Adrenal gland (tissue), 9 donors: ENCODE measurements at regions not wholly inside any gene's neighbourhood (a gene's known extent, or its start where the extent isn't known, plus 50 kb on each side); places are given as distances from the start of the nearest gene placed in this dataset.

Experiments used
- DNase-seq, 7 donors: peaks; one replicate each; pipeline ENCODE4 v3.0.0-alpha.2; 2019 to 2020
- H3K27ac ChIP-seq, 5 donors: fragments of 200-600 bp; sonication (generic) in 4 of 5; 1 replicate in 3 of 5; 2 replicates in 2 of 5; pipeline versions ENCODE4 v1.5.1 to v1.8.0; 2016 to 2020; ENCODE audit warnings: mild to moderate bottlenecking in 1 of 5
- H3K27me3 ChIP-seq: fragments of 200-600 bp; 2 replicates; pipeline ENCODE4 v1.8.0; 2021
- H3K36me3 ChIP-seq, 2 donors: fragments of 200-600 bp; replicated peaks in 1 of 2; 1 replicate in 1 of 2; 2 replicates in 1 of 2; pipeline versions ENCODE4 v1.5.1 to v1.8.0; 2018 to 2022
- H3K4me1 ChIP-seq, 2 donors: fragments of 200-600 bp; replicated peaks in 1 of 2; 1 replicate in 1 of 2; 2 replicates in 1 of 2; pipeline versions ENCODE4 v1.5.1 to v1.8.0; 2018 to 2021
- H3K4me3 ChIP-seq, 4 donors: fragments of 200-600 bp; sonication (generic) in 3 of 4; one replicate each; pipeline ENCODE4 v1.5.1; 2016 to 2018
- H3K9me3 ChIP-seq, 3 donors: fragments of 200-600 bp; sonication (generic) in 1 of 3; replicated peaks in 1 of 3; 1 replicate in 2 of 3; 2 replicates in 1 of 3; pipeline versions ENCODE4 v1.5.1 to v1.8.0; 2016 to 2021
- POLR2A ChIP-seq, 2 donors: fragments of 450-650 bp; IDR thresholded peaks; one replicate each; pipeline ENCODE4 v1.6.1; 2017; ENCODE audit warnings: antibody characterized with exemption in 2 of 2, mild to moderate bottlenecking in 2 of 2, moderate library complexity in 1 of 2
- WGBS, 4 donors: extraction: QIAGEN DNeasy Blood & Tissue Kit in 2 of 4; methylation state at CpG; one replicate each; pipeline versions ENCODE4 v1.1.5 to v1.1.7; 2013 to 2017; 5-methylcytosine and 5-hydroxymethylcytosine counted together
- intact Hi-C, 2 donors: fragments of 100-400 bp; cut with DNase I; formaldehyde crosslinking; loops; one replicate each; pipeline versions ENCODE4 v1.14.1 to v1.15.0; 2022 to 2023
- TF ChIP-seq, protein P1 (sequence below), 6 experiments: fragments of 450-650 bp in 4 of 6; fragments of 200-600 bp in 2 of 6; sonication (generic) in 1 of 6; IDR thresholded peaks; 1 replicate in 5 of 6; 2 replicates in 1 of 6; pipeline versions ENCODE4 v1.5.1 to v1.8.0; 2016 to 2021; ENCODE audit warnings: antibody characterized with exemption in 6 of 6, mild to moderate bottlenecking in 2 of 6, moderate library complexity in 1 of 6
- donor health status: healthy with polysubstance abuse.
- donor health status: Bipolar disorder and iron deficiency.
- donor health status: DM: yes; HTN: yes; CAD: no.
- donor health status: DM: no; HTN: no; CAD: no.
- donor health status: DM: no; HTN: no; CAD: no.

DNA sequence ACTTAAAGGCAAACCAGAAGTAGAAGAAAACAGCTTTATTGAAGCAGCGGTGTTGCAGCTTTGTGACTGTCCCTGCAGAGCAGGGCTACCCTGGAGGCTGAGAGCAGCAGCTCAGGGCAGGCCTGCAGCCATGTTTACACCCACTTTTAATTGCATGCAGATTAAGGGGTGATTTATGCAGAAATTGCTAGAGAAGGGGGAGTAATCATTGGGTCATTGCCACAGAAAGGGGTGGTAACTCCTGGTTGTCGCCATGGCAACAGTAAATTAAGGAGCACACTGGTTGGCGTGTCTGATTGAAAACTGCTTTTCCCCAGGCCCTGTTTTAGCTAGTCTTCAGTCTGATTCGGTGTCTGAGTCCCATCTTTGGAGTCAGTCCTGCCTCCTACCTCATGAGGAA, 195.4 kb upstream of the HDAC4 start:
- no peak overlapping the region for H3K4me3 ChIP-seq
- no peak overlapping the region for H3K27ac ChIP-seq
- H3K9me3 ChIP-seq, result no peaks in the 10 kb centered on the region
- H3K4me1 ChIP-seq, result no peaks in the 10 kb centered on the region
- TF ChIP-seq, protein P1, sequence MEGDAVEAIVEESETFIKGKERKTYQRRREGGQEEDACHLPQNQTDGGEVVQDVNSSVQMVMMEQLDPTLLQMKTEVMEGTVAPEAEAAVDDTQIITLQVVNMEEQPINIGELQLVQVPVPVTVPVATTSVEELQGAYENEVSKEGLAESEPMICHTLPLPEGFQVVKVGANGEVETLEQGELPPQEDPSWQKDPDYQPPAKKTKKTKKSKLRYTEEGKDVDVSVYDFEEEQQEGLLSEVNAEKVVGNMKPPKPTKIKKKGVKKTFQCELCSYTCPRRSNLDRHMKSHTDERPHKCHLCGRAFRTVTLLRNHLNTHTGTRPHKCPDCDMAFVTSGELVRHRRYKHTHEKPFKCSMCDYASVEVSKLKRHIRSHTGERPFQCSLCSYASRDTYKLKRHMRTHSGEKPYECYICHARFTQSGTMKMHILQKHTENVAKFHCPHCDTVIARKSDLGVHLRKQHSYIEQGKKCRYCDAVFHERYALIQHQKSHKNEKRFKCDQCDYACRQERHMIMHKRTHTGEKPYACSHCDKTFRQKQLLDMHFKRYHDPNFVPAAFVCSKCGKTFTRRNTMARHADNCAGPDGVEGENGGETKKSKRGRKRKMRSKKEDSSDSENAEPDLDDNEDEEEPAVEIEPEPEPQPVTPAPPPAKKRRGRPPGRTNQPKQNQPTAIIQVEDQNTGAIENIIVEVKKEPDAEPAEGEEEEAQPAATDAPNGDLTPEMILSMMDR (IDR thresholded peaks at IDR 0.05), result no peak
- no peak for TF ChIP-seq POLR2A (IDR thresholded peaks at IDR 0.05)
- intact Hi-C loops, result no loop called here
- no peaks in the 10 kb centered on the region for H3K36me3 ChIP-seq
- WGBS, 4 donors, result 87 to 92% (median 89%) methylated on average over 4 of the region's 4 CpGs
- H3K27me3 ChIP-seq, result no peaks in the 10 kb centered on the region
- DNase-seq, result no peak

DNA sequence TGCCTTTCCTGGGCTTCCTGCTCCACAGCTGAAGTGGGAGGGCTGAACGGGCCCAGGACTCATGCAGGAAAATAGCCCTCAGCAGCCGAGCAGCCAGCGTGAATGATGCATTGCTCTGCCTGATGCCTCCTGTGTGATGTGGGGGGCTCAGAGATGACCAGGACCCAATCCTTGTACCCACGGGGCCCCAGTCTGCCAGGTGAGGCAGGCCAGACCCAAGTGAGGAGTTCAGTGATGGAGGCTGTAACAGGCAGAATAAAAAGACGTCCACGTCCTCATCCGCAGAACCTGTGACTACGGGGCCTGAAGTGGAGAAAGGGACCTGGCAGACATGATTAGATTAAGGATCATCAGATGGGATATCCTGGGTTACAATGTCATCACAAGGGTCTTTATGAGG, 194.9 kb upstream of the HDAC4 start:
- intact Hi-C loops, result no loop called here
- peak in 1 of 7 donors; percentile 1 for DNase-seq
- H3K27me3 ChIP-seq, result no peaks in the 10 kb centered on the region
- H3K27ac ChIP-seq, result no peak overlapping the region
- H3K4me3 ChIP-seq, result no peak overlapping the region
- no peaks in the 10 kb centered on the region for H3K4me1 ChIP-seq
- 85 to 95% (median 88%) methylated on average over 4 to 8 of the region's 8 CpGs for WGBS, 4 donors
- H3K9me3 ChIP-seq, result no peaks in the 10 kb centered on the region
- H3K36me3 ChIP-seq, result no peaks in the 10 kb centered on the region
- TF ChIP-seq POLR2A (IDR thresholded peaks at IDR 0.05), result no peak
- TF ChIP-seq, protein P1 (IDR thresholded peaks at IDR 0.05), result no peak

DNA sequence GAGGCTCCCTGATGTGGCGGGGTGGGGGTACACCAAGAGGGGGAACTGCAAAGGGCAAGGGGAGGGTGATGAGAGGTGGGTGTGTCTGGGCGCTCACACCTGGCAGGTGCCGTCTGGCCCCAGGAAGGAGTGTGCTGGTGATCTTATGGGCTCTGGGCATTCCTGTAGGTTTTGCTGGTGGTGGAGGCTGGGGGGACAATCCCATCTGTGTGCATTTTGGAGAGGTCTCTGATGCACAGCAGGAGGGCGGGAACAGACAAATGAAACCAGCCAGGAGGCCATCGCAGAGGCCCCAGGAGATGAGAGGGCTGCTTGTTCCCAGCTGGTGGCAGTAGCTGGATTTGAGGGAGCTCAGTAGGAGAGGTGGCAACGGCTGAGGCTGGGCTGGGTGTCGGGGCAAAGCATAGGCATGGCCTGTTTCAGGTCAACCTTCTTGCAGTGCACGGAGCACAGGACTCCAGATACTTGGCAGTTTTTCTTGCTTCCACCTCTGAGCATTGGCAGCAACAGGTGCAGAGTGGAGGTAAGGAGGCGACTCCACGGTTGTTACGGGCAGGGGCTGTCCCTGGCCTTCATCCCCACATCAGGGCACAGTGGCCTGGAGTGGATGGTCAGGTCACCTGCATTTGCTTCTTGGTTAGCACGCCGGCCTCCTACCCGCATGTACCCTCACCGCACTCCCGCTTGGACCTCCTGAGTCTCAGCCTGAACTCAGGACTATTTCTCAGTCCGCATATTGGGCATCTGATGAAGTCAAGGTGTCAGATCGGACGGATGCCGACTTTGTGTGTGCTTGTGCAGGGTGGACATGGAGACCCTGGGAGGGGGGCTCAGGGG, 194.2 kb upstream of the HDAC4 start:
- no peak overlapping the region for H3K27ac ChIP-seq
- H3K36me3 ChIP-seq, result no peaks in the 10 kb centered on the region
- H3K4me3 ChIP-seq, result no peak overlapping the region
- peak in 3 of 7 donors; percentile 6 to 36 (median 7) for DNase-seq
- no peaks in the 10 kb centered on the region for H3K4me1 ChIP-seq
- no peaks in the 10 kb centered on the region for H3K27me3 ChIP-seq
- H3K9me3 ChIP-seq, result no peaks in the 10 kb centered on the region
- intact Hi-C loops, result no loop called here
- no peak for TF ChIP-seq POLR2A (IDR thresholded peaks at IDR 0.05)
- TF ChIP-seq, protein P1 (IDR thresholded peaks at IDR 0.05), result no peak
- WGBS, 4 donors, result 91 to 93% (median 93%) methylated on average over 20 of the region's 20 CpGs

DNA sequence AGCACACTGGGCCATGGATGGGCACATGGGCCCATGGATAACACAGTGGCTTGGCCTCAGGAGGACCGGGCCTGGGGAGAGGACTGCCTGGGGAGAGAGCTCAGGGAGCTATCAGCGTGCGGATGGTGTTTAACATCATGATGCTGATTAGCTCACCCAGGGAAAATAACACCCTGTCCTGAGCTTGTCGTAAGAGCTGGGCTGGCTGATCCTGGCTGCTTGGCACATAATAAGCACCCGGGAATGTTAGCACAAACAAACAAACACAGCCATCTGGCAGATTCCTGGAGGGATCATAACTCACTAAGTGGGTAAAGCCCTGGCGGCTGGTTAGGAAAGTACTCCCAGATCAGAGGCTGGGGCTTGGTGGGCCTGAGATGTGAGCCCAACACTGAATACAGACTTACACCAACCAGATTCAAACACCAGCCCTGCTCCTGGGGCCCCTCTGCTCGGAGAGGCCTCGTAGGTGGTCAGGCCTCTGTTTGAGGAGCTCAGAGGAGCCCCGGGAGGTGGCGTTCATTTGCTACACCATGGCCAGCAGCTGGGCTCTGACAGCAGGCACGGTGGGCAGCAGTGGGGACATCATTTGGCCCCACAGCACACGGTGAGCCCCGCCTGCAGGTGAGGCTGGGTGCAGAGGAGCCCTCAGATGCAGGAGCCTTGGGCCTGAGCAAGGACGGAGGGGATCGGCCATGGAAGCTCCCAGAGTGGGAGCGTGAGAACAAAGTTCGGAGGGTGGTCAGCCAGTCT, 193.4 kb upstream of the HDAC4 start:
- no peak for TF ChIP-seq POLR2A (IDR thresholded peaks at IDR 0.05)
- TF ChIP-seq, protein P1 (IDR thresholded peaks at IDR 0.05), result no peak
- intact Hi-C loops, result no loop called here
- Histone ChIP-seq H3K27me3 (no peaks in the 10 kb centered on the region), H3K4me1 (no peaks in the 10 kb centered on the region), H3K27ac (no peak overlapping the region), H3K9me3 (no peaks in the 10 kb centered on the region), H3K36me3 (no peaks in the 10 kb centered on the region), H3K4me3 (no peak overlapping the region)
- WGBS, 4 donors, result 82 to 90% (median 87%) methylated on average over 14 to 17 of the region's 17 CpGs
- DNase-seq, result peak in 3 of 7 donors; percentile 5 to 15 (median 5)
